IMR-90 (cell line): ENCODE measurements at regions not wholly inside any gene's neighbourhood (a gene's known extent, or its start where the extent isn't known, plus 50 kb on each side); places are given as distances from the start of the nearest gene placed in this dataset.

Experiments used
- ATAC-seq: fragments of 200-7000 bp; cut with Tn5 transposase; 2 replicates; pipeline ENCODE4 v1.9.1; 2020; ENCODE audit warnings: low read depth, mild to moderate bottlenecking, moderate library complexity
- BruUV-seq: library from RNA; stranded (reverse); fragments of 400-500 nt; replicated peaks from 2 replicates; lab custom pipeline; 2021; lab: Mats Ljungman, UMichigan
- CTCF ChIA-PET: fragments of 300-600 bp; formaldehyde crosslinking; extraction: SDS; loops from one replicate; lab custom pipeline; 2021; ENCODE audit warnings: antibody characterized with exemption; lab: Yijun Ruan, JAX
- POLR2A ChIA-PET: fragments of 300-600 bp; sonication (Branson Sonifier 250); formaldehyde crosslinking; loops from one replicate; lab custom pipeline; 2022; ENCODE audit warnings: antibody characterized with exemption; ENCODE audit not compliant: unreplicated experiment; lab: Charles Lee
- DNase-seq: peaks from one replicate; pipeline ENCODE4 v3.0.0; 2013
- H2AFZ ChIP-seq: replicated peaks from 2 replicates; pipeline ENCODE3; 2013; ENCODE audit warnings: low read length, mild to moderate bottlenecking; ENCODE audit not compliant: poor library complexity
- H2AK5ac ChIP-seq: 2 replicates; pipeline ENCODE4 v1.6.1; 2013; ENCODE audit warnings: low read depth, low read length, inconsistent platforms
- H2AK9ac ChIP-seq: replicated peaks from 2 replicates; pipeline ENCODE3; 2013; ENCODE audit warnings: mild to moderate bottlenecking, low read depth, low read length, moderate library complexity; ENCODE audit not compliant: poor library complexity
- H2BK120ac ChIP-seq: 2 replicates; pipeline ENCODE4 v1.6.1; 2013; ENCODE audit warnings: low read depth, low read length, inconsistent platforms
- H2BK15ac ChIP-seq: 3 replicates; pipeline ENCODE4 v1.6.1; 2013; ENCODE audit warnings: low read depth, low read length, inconsistent platforms
- H2BK20ac ChIP-seq: 2 replicates; pipeline ENCODE4 v1.6.1; 2013; ENCODE audit warnings: low read depth, mild to moderate bottlenecking, inconsistent platforms, low read length, moderate library complexity
- H2BK5ac ChIP-seq: 2 replicates; pipeline ENCODE4 v1.6.1; 2013; ENCODE audit warnings: mild to moderate bottlenecking, low read depth, low read length, inconsistent platforms; ENCODE audit not compliant: poor library complexity, severe bottlenecking
- H3K14ac ChIP-seq: replicated peaks from 2 replicates; pipeline ENCODE4 v1.6.1; 2013; ENCODE audit warnings: low read depth, low read length, inconsistent platforms
- H3K18ac ChIP-seq: 2 replicates; pipeline ENCODE4 v1.6.1; 2013; ENCODE audit warnings: low read depth, low read length, control low read depth
- H3K23ac ChIP-seq: 2 replicates; pipeline ENCODE4 v1.6.1; 2013; ENCODE audit warnings: low read depth, low read length, inconsistent platforms
- H3K27ac ChIP-seq: 2 replicates; pipeline ENCODE4 v1.5.1; 2013; ENCODE audit warnings: mild to moderate bottlenecking, control low read depth, low read length; ENCODE audit not compliant: insufficient read depth
- H3K27me3 ChIP-seq: 2 replicates; pipeline ENCODE4 v1.6.1; 2013; ENCODE audit warnings: low read length; ENCODE audit not compliant: control insufficient read depth, insufficient read depth
- H3K36me3 ChIP-seq: 2 replicates; pipeline ENCODE4 v1.6.1; 2013; ENCODE audit warnings: low read length, mixed read lengths; ENCODE audit not compliant: control insufficient read depth, insufficient read depth
- H3K4ac ChIP-seq: 2 replicates; pipeline ENCODE4 v1.6.1; 2013; ENCODE audit warnings: low read depth, low read length, inconsistent platforms
- H3K4me1 ChIP-seq: 2 replicates; pipeline ENCODE4 v1.6.1; 2013; ENCODE audit warnings: low read length, mixed read lengths; ENCODE audit not compliant: control insufficient read depth, insufficient read depth
- H3K4me2 ChIP-seq: 2 replicates; pipeline ENCODE4 v1.6.1; 2013; ENCODE audit warnings: low read depth, mild to moderate bottlenecking, control low read depth, low read length, moderate library complexity
- H3K4me3 ChIP-seq: 2 replicates; pipeline ENCODE4 v1.5.1; 2013; ENCODE audit warnings: low read depth, mild to moderate bottlenecking, control low read depth, low read length, moderate library complexity; ENCODE audit not compliant: insufficient read depth
- H3K56ac ChIP-seq: 2 replicates; pipeline ENCODE4 v1.6.1; 2013; ENCODE audit warnings: low read length, inconsistent platforms; ENCODE audit not compliant: insufficient read depth; ENCODE audit errors: extremely low read depth
- H3K79me1 ChIP-seq, 2 experiments: 2 replicates each; pipeline ENCODE4 v1.6.1; 2013; ENCODE audit warnings: low read length in 2 of 2, inconsistent platforms in 1 of 2, low read depth in 1 of 2
- H3K9ac ChIP-seq: 2 replicates; pipeline ENCODE4 v1.6.1; 2013; ENCODE audit warnings: low read depth, low read length, control low read depth
- H3K9me1 ChIP-seq: 2 replicates; pipeline ENCODE4 v1.6.1; 2013; ENCODE audit warnings: low read length, inconsistent platforms; ENCODE audit not compliant: insufficient read depth
- H3K9me3 ChIP-seq: 2 replicates; pipeline ENCODE4 v1.6.1; 2013; ENCODE audit warnings: low read length; ENCODE audit not compliant: control insufficient read depth, insufficient read depth
- H4K20me1 ChIP-seq: 2 replicates; pipeline ENCODE4 v1.6.1; 2013; ENCODE audit warnings: low read length, inconsistent platforms; ENCODE audit not compliant: insufficient read depth
- H4K5ac ChIP-seq: 2 replicates; pipeline ENCODE4 v1.6.1; 2013; ENCODE audit warnings: mild to moderate bottlenecking, low read depth, low read length, control low read depth
- H4K8ac ChIP-seq, 2 experiments: 2 replicates each; pipeline ENCODE4 v1.6.1; 2013; ENCODE audit warnings: low read depth in 2 of 2, low read length in 2 of 2, control low read depth in 1 of 2, inconsistent platforms in 1 of 2
- H4K91ac ChIP-seq: 2 replicates; pipeline ENCODE4 v1.6.1; 2013; ENCODE audit warnings: low read depth, low read length, inconsistent platforms; ENCODE audit not compliant: insufficient read depth
- CEBPB ChIP-seq: IDR thresholded peaks from 2 replicates; pipeline ENCODE4 v1.6.1; 2012; ENCODE audit warnings: low read depth, low read length, improper control_type of control experiment
- CHD1 ChIP-seq: IDR thresholded peaks from 2 replicates; pipeline ENCODE4 v1.6.1; 2012; ENCODE audit warnings: low read depth, low read length, improper control_type of control experiment
- CTCF ChIP-seq: conservative IDR thresholded peaks from 2 replicates; pipeline ENCODE4 v1.5.1; 2012; ENCODE audit warnings: mild to moderate bottlenecking, low read depth, low read length, improper control_type of control experiment
- FOS ChIP-seq: fragments of 150-350 bp; IDR thresholded peaks from 2 replicates; pipeline ENCODE4 v1.6.1; 2016; ENCODE audit warnings: low read depth, low read length
- MAFK ChIP-seq: IDR thresholded peaks from 2 replicates; pipeline ENCODE4 v1.6.1; 2012; ENCODE audit warnings: low read depth, low read length, improper control_type of control experiment
- MAZ ChIP-seq: IDR thresholded peaks from 2 replicates; pipeline ENCODE4 v1.6.1; 2012; ENCODE audit warnings: low read depth, mild to moderate bottlenecking, low read length, improper control_type of control experiment, moderate library complexity, borderline replicate concordance
- NFE2L2 ChIP-seq: fragments of 150-350 bp; IDR thresholded peaks from 2 replicates; pipeline ENCODE4 v1.6.1; 2016; ENCODE audit warnings: low read depth, mild to moderate bottlenecking, low read length
- RAD21 ChIP-seq: IDR thresholded peaks from 2 replicates; pipeline ENCODE4 v1.6.1; 2012; ENCODE audit warnings: low read length, improper control_type of control experiment
- RCOR1 ChIP-seq: IDR thresholded peaks from 2 replicates; pipeline ENCODE4 v1.6.1; 2012; ENCODE audit warnings: mild to moderate bottlenecking, low read length, improper control_type of control experiment; ENCODE audit not compliant: insufficient replicate concordance
- RFX5 ChIP-seq: IDR thresholded peaks from 2 replicates; pipeline ENCODE4 v1.8.0; 2012; ENCODE audit warnings: low read depth, mild to moderate bottlenecking, low read length, moderate library complexity
- WGBS, 2 experiments: methylation state at CpG; one replicate each; pipeline versions ENCODE4 v1.1.5 to v1.1.7; 2013; ENCODE audit warnings: missing lambda C conversion rate in 2 of 2; ENCODE audit not compliant: insufficient read length in 1 of 2; ENCODE audit errors: extremely low coverage in 2 of 2; 5-methylcytosine and 5-hydroxymethylcytosine counted together
- dilution Hi-C: fragments of 300-500 bp; cut with HindIII; formaldehyde crosslinking; loops from one replicate; pipeline ENCODE4 v1.14.3; 2018; ENCODE audit warnings: low sequenced_read_pairs; ENCODE audit not compliant: unreplicated experiment
- in situ Hi-C: fragments of 300-500 bp; cut with MboI; formaldehyde crosslinking; loops from 3 replicates; pipeline ENCODE4 v1.14.3; 2019; ENCODE audit warnings: low sequenced_read_pairs, inconsistent platforms, mixed read lengths
- intact Hi-C: fragments of 100-400 bp; cut with micrococcal nuclease; formaldehyde crosslinking; loops from 2 replicates; pipeline ENCODE4 v1.10.0; 2022
- TF ChIP-seq, protein P1 (sequence below): fragments of 150-350 bp; IDR thresholded peaks from 2 replicates; pipeline ENCODE4 v1.6.1; 2016; ENCODE audit warnings: low read depth, mild to moderate bottlenecking, low read length, moderate library complexity, borderline replicate concordance

DNA sequence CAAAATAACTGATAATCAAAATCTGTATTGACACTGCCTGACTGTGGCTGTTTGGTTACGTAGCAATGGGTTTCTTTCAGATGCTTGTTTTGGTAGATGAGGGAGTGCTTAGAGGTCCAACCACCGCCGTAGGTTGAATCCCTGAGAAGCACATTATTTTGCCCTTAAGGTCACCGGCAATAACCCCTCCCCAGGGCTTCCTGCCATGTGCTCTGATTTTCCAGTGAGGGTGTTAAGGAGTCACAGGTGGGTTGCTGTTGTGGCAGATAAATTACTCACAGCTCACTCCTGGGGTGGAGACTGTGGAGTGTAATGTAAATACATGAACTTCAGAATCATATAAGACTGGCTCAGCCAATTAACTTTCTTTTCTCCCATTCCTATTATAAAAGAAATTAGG, 81.5 kb upstream of the ZP4 start:
- TF ChIP-seq RCOR1 = no peak
- no peak for TF ChIP-seq NFE2L2
- TF ChIP-seq CHD1 = no peak
- no peak for TF ChIP-seq CTCF
- TF ChIP-seq, protein P1, sequence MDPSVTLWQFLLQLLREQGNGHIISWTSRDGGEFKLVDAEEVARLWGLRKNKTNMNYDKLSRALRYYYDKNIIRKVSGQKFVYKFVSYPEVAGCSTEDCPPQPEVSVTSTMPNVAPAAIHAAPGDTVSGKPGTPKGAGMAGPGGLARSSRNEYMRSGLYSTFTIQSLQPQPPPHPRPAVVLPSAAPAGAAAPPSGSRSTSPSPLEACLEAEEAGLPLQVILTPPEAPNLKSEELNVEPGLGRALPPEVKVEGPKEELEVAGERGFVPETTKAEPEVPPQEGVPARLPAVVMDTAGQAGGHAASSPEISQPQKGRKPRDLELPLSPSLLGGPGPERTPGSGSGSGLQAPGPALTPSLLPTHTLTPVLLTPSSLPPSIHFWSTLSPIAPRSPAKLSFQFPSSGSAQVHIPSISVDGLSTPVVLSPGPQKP = no peak
- TF ChIP-seq MAZ = no peak
- no peak for TF ChIP-seq CEBPB
- TF ChIP-seq RFX5 = no peak
- TF ChIP-seq FOS = no peak
- TF ChIP-seq MAFK = no peak
- no peak for TF ChIP-seq RAD21
- H4K91ac ChIP-seq = no peak overlapping the region
- BruUV-seq = no TSS peak
- H2AK5ac ChIP-seq = no peak overlapping the region
- no peaks in the 10 kb centered on the region for H3K36me3 ChIP-seq
- H3K56ac ChIP-seq = no peak overlapping the region
- no peak overlapping the region for H4K5ac ChIP-seq
- no peak overlapping the region for H3K14ac ChIP-seq
- no peak overlapping the region for H3K4me2 ChIP-seq
- ATAC-seq = no peak
- H3K4me1 ChIP-seq = no peaks in the 10 kb centered on the region
- H2BK5ac ChIP-seq = no peak overlapping the region
- no peaks in the 10 kb centered on the region for H3K79me1 ChIP-seq
- peaks cover 5% of the 10 kb centered on the region; the same call in 1 of the 2 replicates for H3K9me3 ChIP-seq
- no peak overlapping the region for H2BK15ac ChIP-seq
- intact Hi-C loops (loop anchor here (5.0 kb wide), 1 partner anchor 230 kb away; no protein-coding TSS in a partner anchor), in situ Hi-C loops (no loop called here), dilution Hi-C loops (no loop called here)
- no peak overlapping the region for H3K9ac ChIP-seq
- H2AK9ac ChIP-seq = no peak overlapping the region
- no peaks in the 10 kb centered on the region for H3K27me3 ChIP-seq
- no CpG with 5 or more reads among the region's 4 CpGs for WGBS, 2 experiments
- CTCF ChIA-PET = no interaction called here
- no peaks in the 10 kb centered on the region for H3K9me1 ChIP-seq
- H3K18ac ChIP-seq = no peak overlapping the region
- H2BK20ac ChIP-seq = no peak overlapping the region
- no peak overlapping the region for H3K23ac ChIP-seq
- H2AFZ ChIP-seq = no peak overlapping the region
- no peaks in the 10 kb centered on the region for H4K20me1 ChIP-seq
- H3K4me3 ChIP-seq = no peak overlapping the region
- POLR2A ChIA-PET = no interaction called here
- no peak overlapping the region for H2BK120ac ChIP-seq
- H3K4ac ChIP-seq = no peak overlapping the region
- H3K27ac ChIP-seq = no peak overlapping the region
- no peak overlapping the region for H4K8ac ChIP-seq
- no peak for DNase-seq
